ENCODE measurements at regions not wholly inside any gene's neighbourhood (a gene's known extent, or its start where the extent isn't known, plus 50 kb on each side); places are given as distances from the start of the nearest gene placed in this dataset.

- DNase-seq = no peak
- intact Hi-C loops (cut with DNase I) = no loop called here
These were observed 243.2 kb downstream of the TRIB2 start for GRCh38 chr2:12959935-12960334.

- no peak for DNase-seq
- intact Hi-C loops (cut with DNase I) = no loop called here
These were observed 243.9 kb downstream of the TRIB2 start for GRCh38 chr2:12960671-12961070.

DNA sequence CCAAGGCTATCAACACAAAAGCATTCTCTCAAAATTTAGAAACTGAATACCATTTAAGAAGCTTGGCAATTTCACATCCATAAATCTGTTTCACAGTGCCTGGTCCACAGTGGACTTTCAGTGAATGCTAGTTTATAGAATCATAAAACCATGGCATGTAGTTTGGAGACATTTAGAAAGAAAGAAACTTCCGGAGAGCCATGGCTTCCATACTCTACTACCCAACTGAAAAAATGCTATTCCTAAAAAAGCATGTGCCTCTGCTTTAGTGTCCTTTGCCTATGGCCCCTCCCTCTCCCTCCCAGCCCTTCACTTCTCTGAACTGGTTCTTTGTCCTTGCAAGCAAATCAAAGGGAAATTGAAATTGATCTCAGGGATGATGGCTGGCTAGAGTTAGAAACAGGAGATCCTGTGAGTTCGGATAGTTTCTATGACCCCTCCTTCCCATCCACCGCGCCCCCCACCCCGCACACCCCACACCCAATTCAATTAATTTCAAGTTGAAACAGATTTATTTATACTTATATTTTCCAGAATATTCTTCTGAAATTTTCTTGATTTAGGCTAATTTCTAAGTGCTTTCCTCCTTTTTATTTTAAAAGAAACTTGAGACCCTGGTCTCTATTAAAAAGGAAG lies 248.3 kb downstream of the TRIB2 start:
- intact Hi-C loops (cut with DNase I) = no loop called here
- no peak for DNase-seq

- no peak for DNase-seq
- intact Hi-C loops (cut with DNase I) = no loop called here
These were observed 249.0 kb downstream of the TRIB2 start for GRCh38 chr2:12965540-12966269.

- intact Hi-C loops (cut with DNase I) = no loop called here
- no peak for DNase-seq
These were observed 251.1 kb downstream of the TRIB2 start for GRCh38 chr2:12967804-12968203.

GRCh38 chr2:12968399-12968798 lies 251.7 kb downstream of the TRIB2 start:
- no peak for DNase-seq
- intact Hi-C loops (cut with DNase I) = no loop called here

- intact Hi-C loops (cut with DNase I) = no loop called here
- DNase-seq = no peak
These were observed 254.1 kb downstream of the TRIB2 start for GRCh38 chr2:12970861-12971260.

DNA sequence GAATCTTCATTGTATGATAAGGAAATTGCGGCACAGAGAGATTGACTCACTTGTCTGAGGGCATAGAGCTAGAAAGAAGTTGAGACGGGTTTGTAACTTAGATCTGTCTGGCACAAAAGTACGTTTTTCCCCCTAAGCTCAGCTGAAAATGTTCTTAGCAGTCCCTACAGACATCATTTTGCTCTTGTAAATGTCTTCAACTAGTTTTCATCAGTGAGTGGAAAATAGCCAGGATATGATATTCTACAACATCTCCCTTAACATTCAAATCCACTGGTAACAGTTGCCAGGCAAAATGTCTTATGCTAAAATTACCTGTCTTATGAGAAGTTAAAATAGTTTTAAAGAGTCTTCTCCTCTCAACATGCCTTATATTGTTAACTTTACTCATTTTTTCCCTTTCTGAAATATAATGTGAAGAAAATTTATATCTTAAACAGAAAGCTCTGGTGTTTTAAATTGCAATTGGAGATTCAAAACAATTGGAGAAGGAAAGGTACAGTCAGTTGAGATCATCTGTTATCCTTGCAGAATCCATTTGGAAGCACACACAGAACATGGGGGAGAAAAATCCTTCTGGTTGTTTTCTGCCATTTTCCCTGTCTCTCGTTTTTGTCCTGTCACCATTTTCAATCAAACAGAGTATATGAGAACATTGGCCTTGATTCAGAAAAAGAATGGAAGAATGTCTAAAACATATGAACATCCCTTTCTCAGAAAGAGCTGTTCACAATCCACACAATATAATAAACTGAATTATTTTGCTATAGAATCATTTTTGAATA lies 255.0 kb downstream of the TRIB2 start:
- intact Hi-C loops (cut with DNase I) = no loop called here
- no peak for DNase-seq

GRCh38 chr2:12978066-12978835 lies 261.5 kb downstream of the TRIB2 start:
- no peak for DNase-seq

DNA sequence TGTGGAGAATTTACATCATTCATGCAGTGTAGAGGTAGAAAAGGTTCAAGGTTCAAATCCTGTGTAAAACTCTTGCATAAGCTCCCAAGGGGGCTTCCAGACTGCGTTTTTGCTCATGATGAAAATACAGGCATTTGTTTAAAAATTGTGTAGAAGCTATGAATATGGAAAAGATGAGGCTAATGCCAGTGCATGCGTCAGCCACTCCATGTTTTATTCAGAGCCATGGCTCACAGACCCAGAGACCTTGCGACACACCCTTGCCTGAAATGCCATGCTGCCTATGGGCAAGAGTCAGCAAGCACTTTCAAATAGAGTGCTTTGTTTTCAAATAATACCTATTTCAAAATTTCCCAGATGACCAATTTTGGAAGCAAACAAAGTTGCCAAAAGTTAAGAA lies 262.3 kb downstream of the TRIB2 start:
- no peak for DNase-seq
- intact Hi-C loops (cut with DNase I) = no loop called here

More at GRCh38 chr2:12978066-12978835, 261.5 kb downstream of the TRIB2 start:
- intact Hi-C loops (cut with DNase I) = no loop called here

DNA sequence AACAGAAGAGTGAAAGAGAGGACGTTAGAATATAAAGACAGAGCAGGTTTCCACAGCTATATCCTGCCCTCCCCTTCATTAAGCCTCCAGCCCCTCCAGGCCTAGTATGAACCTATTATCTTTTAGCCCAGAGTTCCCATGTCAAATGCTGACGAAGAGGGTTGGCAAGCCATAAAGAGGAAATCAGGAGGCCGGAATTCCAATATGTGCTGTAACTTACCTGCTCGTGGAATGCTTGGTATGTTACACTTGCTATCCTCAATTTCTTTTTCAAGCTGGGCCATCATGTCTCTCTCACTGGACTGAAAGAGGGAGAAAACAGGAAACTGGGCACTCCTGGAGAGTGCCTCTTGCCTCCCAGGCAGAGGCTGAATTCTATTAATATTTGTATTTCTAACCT lies 264.1 kb downstream of the TRIB2 start:
- no peak for DNase-seq
- intact Hi-C loops (cut with DNase I) = no loop called here

DNA sequence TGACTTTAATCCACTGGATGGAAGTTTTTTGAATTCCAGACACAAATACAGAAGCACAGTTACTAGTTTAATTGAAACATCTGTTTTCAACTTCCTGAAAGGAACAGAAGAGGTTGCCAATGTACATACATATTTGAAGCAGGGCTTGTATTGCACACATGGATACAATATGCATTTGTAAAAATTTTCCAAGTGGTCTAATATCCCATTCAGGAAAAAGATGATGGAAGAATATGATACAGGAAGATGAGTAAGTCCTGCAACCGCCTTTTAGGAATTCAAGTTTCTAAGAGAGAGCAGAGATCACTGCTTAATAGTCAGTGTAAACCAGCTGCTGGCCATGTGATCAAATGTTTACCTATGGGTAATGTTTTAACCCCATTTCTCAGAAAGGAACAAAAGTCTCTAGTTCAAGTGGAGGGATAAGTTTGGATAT lies 265.4 kb downstream of the TRIB2 start:
- no peak for DNase-seq
- intact Hi-C loops (cut with DNase I) = no loop called here

GRCh38 chr2:12987246-12987645 lies 270.5 kb downstream of the TRIB2 start:
- no peak for DNase-seq

GRCh38 chr2:12988279-12988678 lies 271.5 kb downstream of the TRIB2 start:
- no peak for DNase-seq
- intact Hi-C loops (cut with DNase I) = no loop called here

More at GRCh38 chr2:12987246-12987645, 270.5 kb downstream of the TRIB2 start:
- intact Hi-C loops (cut with DNase I) = no loop called here

GRCh38 chr2:12990523-12990922 lies 273.8 kb downstream of the TRIB2 start:
- DNase-seq = no peak

DNA sequence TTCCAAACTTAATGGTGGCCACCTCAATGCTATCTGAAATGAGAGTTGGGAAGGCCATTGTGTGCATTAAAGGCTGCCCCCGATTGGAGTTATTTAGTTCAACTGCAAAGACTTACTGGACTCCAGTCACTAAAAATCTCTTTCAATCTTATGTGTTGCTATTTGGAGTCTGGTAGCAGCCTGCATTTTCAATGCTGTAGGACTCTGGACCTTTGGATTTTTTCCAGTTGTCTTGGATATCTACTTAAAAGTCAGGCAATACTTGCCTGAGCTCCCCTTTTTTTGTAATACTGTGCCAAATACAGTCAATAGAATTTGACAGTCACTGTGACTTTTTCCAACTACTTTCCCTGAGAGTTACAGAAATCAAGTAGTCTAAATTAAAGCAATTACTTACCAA lies 281.9 kb downstream of the TRIB2 start:
- intact Hi-C loops (cut with DNase I) = no loop called here
- DNase-seq = no peak

More at GRCh38 chr2:12990523-12990922, 273.8 kb downstream of the TRIB2 start:
- intact Hi-C loops (cut with DNase I) = no loop called here

DNA sequence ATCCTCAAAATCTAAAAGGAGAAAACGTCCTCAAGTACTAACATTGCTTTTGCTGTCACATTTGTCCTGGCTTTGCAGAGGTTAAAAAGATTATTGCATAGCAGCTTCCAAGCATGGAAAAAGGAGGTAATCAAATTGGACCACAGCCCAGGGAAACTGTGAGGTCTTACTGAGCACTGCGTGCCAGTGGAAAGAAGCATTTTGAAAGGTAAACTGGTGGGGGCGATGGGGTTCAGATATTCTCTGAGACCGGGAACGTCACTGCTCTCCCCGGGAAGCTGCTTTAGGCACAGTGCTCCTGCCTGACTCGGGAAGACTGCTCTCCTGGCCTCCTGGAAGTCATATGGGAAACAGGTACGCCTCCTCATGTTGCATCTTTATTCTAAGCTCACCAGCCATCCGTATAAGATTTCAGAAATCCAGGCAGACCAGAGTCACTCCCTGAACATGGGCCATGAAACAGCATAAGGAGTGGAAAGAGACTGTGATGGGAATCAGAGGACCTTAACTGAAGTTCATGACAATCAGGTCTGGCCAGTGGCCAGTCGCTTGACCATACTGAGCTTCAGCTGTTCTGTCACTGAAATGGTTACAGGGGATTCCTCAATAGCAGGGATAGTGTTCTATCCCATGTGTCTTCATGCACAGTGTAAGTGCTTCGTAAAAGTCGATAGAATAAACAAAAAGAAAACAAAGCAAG lies 284.1 kb downstream of the TRIB2 start:
- DNase-seq = no peak
- intact Hi-C loops (cut with DNase I) = loop anchor here (10.0 kb wide), 2 partner anchors 66 to 1316 kb away; no protein-coding TSS in a partner anchor

- DNase-seq = peak in 1 of 10 donors; percentile 25
- intact Hi-C loops (cut with DNase I) = loop anchor here (10.0 kb wide), 2 partner anchors 67 to 1317 kb away; no protein-coding TSS in a partner anchor
These were observed 284.7 kb downstream of the TRIB2 start for GRCh38 chr2:13001408-13001807.

DNA sequence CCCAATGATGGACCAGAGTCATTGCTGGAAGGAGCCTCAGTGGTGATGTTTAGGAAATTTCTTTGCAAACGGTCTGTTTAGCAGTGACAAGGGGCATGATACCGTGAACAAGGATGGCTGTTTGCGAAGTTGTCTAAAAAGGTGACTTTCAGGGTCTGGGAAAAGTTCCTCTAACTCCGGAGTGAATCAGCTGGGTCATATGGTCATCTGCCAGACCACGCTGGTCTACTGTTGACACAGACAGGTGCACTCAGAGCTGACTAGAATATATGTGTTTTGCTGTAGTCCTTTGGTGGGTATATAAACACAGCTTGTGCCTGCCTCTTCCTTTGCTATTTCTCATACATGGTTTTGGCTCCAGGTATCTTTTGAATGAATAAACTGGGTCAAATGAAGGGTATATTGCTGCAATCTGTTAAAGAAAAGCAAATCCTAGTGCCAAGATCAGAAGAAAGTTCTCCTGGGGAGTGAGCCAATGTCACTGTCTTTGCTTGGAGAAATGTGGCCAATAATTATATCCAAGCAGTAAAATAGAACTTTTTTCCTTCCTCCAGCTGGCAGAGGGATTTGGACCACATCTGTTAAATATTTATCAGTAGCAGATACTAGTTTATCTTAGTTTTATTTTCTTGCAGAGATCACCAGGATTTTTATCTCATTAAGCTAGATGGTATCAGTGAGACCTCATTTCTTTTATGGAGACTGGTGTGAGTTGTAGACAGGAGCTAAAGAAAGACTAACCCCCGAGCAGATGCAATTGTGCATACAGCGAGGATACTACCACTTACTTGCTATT lies 286.0 kb downstream of the TRIB2 start:
- intact Hi-C loops (cut with DNase I) = loop anchor here (10.0 kb wide), 2 partner anchors 68 to 1318 kb away; no protein-coding TSS in a partner anchor
- DNase-seq = no peak

All from posterior cingulate gyrus (tissue), 11 donors.